Tibial nerve (tissue), 4 donors: ENCODE measurements at regions not wholly inside any gene's neighbourhood (a gene's known extent, or its start where the extent isn't known, plus 50 kb on each side); places are given as distances from the start of the nearest gene placed in this dataset.

Experiments used
- DNase-seq, 2 donors: peaks; one replicate each; pipeline ENCODE4 v3.0.0-alpha.2; 2019; ENCODE audit warnings: low spot score in 2 of 2
- H3K27ac ChIP-seq, 4 donors: fragments of 200-600 bp; sonication (generic) in 3 of 4; one replicate each; pipeline ENCODE4 v1.5.1; 2017 to 2019; ENCODE audit warnings: mild to moderate bottlenecking in 1 of 4
- H3K27me3 ChIP-seq, 2 donors: fragments of 200-600 bp; sonication (generic) in 1 of 2; one replicate each; pipeline versions ENCODE4 v1.5.1 to v1.6.0; 2017 to 2019
- H3K36me3 ChIP-seq, 3 donors: fragments of 200-600 bp; sonication (generic); one replicate each; pipeline ENCODE4 v1.5.1; 2018 to 2019
- H3K4me1 ChIP-seq, 4 donors: fragments of 200-600 bp; sonication (generic) in 3 of 4; one replicate each; pipeline ENCODE4 v1.5.1; 2017 to 2019
- H3K4me3 ChIP-seq, 4 donors: fragments of 200-600 bp; sonication (generic) in 3 of 4; one replicate each; pipeline ENCODE4 v1.5.1; 2017 to 2019; ENCODE audit warnings: mild to moderate bottlenecking in 1 of 4, moderate library complexity in 1 of 4
- H3K9me3 ChIP-seq, 4 donors: fragments of 200-600 bp; sonication (generic) in 3 of 4; one replicate each; pipeline ENCODE4 v1.5.1; 2017 to 2019
- EP300 ChIP-seq, 2 donors: sonication (generic); formaldehyde crosslinking; IDR thresholded peaks; one replicate each; pipeline ENCODE4 v1.6.1; 2017; ENCODE audit warnings: antibody characterized with exemption in 2 of 2, mild to moderate bottlenecking in 1 of 2
- POLR2A ChIP-seq, 2 donors: fragments of 450-650 bp; IDR thresholded peaks; one replicate each; pipeline ENCODE4 v1.6.1; 2017; ENCODE audit warnings: antibody characterized with exemption in 2 of 2, mild to moderate bottlenecking in 2 of 2, moderate library complexity in 2 of 2
- WGBS, 2 donors: methylation state at CpG; one replicate each; pipeline ENCODE4 v1.1.5; 2018; 5-methylcytosine and 5-hydroxymethylcytosine counted together
- TF ChIP-seq, protein P1 (sequence below), 5 experiments: fragments of 200-600 bp in 3 of 5; fragments of 450-650 bp in 2 of 5; sonication (generic) in 3 of 5; IDR thresholded peaks; one replicate each; pipeline ENCODE4 v1.5.1; 2016 to 2019; ENCODE audit warnings: antibody characterized with exemption in 5 of 5, mild to moderate bottlenecking in 3 of 5, moderate library complexity in 2 of 5

DNA sequence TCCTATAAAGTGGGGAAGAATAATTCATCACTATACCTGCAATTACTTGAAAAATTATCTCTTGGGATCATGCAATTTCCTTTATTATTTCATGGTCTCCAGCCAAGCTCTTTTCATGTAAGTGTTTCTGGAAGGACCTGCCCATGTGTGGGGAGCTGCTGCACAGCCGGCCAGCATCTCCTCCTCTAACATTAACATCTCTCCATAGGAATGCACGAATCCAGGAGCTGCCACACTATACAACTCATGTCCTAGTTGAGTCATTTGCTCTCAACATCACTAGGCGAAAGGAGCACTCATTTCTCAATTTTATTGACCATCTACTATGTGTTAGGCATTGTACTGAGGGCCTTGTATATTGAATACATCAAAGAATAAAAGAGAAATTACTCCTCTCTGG, 144.3 kb upstream of the ERBB4 start:
- H3K36me3 ChIP-seq: no peaks in the 10 kb centered on the region
- H3K27ac ChIP-seq: no peak overlapping the region
- H3K4me3 ChIP-seq: no peak overlapping the region
- no peaks in the 10 kb centered on the region for H3K27me3 ChIP-seq
- DNase-seq: no peak
- no peak for TF ChIP-seq EP300 (IDR thresholded peaks at IDR 0.05)
- no peak for TF ChIP-seq POLR2A (IDR thresholded peaks at IDR 0.05)
- TF ChIP-seq, protein P1, sequence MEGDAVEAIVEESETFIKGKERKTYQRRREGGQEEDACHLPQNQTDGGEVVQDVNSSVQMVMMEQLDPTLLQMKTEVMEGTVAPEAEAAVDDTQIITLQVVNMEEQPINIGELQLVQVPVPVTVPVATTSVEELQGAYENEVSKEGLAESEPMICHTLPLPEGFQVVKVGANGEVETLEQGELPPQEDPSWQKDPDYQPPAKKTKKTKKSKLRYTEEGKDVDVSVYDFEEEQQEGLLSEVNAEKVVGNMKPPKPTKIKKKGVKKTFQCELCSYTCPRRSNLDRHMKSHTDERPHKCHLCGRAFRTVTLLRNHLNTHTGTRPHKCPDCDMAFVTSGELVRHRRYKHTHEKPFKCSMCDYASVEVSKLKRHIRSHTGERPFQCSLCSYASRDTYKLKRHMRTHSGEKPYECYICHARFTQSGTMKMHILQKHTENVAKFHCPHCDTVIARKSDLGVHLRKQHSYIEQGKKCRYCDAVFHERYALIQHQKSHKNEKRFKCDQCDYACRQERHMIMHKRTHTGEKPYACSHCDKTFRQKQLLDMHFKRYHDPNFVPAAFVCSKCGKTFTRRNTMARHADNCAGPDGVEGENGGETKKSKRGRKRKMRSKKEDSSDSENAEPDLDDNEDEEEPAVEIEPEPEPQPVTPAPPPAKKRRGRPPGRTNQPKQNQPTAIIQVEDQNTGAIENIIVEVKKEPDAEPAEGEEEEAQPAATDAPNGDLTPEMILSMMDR (IDR thresholded peaks at IDR 0.05): no peak
- 80 to 84% methylated on average over 3 of the region's 3 CpGs for WGBS, 2 donors
- no peaks in the 10 kb centered on the region for H3K9me3 ChIP-seq
- peaks cover 0 to 4% (median 0%) of the 10 kb centered on the region in 4 donors for H3K4me1 ChIP-seq

DNA sequence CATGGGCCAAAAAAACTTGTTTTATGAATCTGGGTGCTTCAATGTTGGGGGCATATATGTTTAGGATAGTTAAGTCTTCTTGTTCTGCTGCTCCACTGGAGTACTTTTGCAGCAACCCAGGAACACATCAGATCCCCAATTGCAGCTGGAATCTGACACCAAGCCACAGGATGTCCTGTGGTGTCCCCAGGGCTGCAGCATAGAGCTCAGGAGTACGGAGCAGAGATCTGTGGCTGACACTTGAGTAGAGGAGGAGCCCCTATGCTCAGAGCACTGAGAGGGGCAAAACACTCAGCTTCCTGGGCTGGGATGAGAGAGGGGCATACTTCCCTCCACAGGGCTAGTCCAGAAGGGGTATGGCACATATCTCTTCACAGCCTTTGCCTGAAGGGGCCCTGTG, 138.9 kb upstream of the ERBB4 start:
- H3K4me1 ChIP-seq: no peaks in the 10 kb centered on the region
- no peak overlapping the region for H3K4me3 ChIP-seq
- H3K9me3 ChIP-seq: no peaks in the 10 kb centered on the region
- no peak for DNase-seq
- no peak for TF ChIP-seq EP300 (IDR thresholded peaks at IDR 0.05)
- TF ChIP-seq, protein P1 (IDR thresholded peaks at IDR 0.05): no peak
- TF ChIP-seq POLR2A (IDR thresholded peaks at IDR 0.05): no peak
- 17 to 27% methylated on average over 1 of the region's 1 CpG for WGBS, 2 donors
- no peaks in the 10 kb centered on the region for H3K36me3 ChIP-seq
- no peak overlapping the region for H3K27ac ChIP-seq
- no peaks in the 10 kb centered on the region for H3K27me3 ChIP-seq

- no peak for TF ChIP-seq EP300 (IDR thresholded peaks at IDR 0.05)
- TF ChIP-seq POLR2A (IDR thresholded peaks at IDR 0.05): no peak
- TF ChIP-seq, protein P1 (IDR thresholded peaks at IDR 0.05): no peak
- WGBS, 2 donors: 77 to 78% methylated on average over 2 of the region's 2 CpGs
- no peaks in the 10 kb centered on the region for H3K9me3 ChIP-seq
Measured at GRCh38 chr2:212672186-212672585, 133.6 kb upstream of the ERBB4 start.

GRCh38 chr2:212669761-212670160, 131.2 kb upstream of the ERBB4 start:
- 53 to 62% methylated on average over 2 of the region's 2 CpGs for WGBS, 2 donors
- H3K4me1 ChIP-seq: no peaks in the 10 kb centered on the region
- no peaks in the 10 kb centered on the region for H3K27me3 ChIP-seq
- no peaks in the 10 kb centered on the region for H3K36me3 ChIP-seq
- no peak overlapping the region for H3K27ac ChIP-seq
- DNase-seq: no peak
- no peak for TF ChIP-seq POLR2A (IDR thresholded peaks at IDR 0.05)
- H3K4me3 ChIP-seq: no peak overlapping the region
- no peaks in the 10 kb centered on the region for H3K9me3 ChIP-seq

More at GRCh38 chr2:212672186-212672585, 133.6 kb upstream of the ERBB4 start:
- Histone ChIP-seq H3K4me3 (no peak overlapping the region), H3K4me1 (no peaks in the 10 kb centered on the region), H3K27ac (no peak overlapping the region), H3K27me3 (no peaks in the 10 kb centered on the region), H3K36me3 (no peaks in the 10 kb centered on the region)
- no peak for DNase-seq

- H3K36me3 ChIP-seq: no peaks in the 10 kb centered on the region
- H3K4me3 ChIP-seq: no peak overlapping the region
- TF ChIP-seq POLR2A (IDR thresholded peaks at IDR 0.05): no peak
- TF ChIP-seq, protein P1 (IDR thresholded peaks at IDR 0.05): no peak
- no peak for TF ChIP-seq EP300 (IDR thresholded peaks at IDR 0.05)
- H3K27ac ChIP-seq: no peak overlapping the region
- no peak for DNase-seq
- no peaks in the 10 kb centered on the region for H3K4me1 ChIP-seq
- no peaks in the 10 kb centered on the region for H3K27me3 ChIP-seq
- no peaks in the 10 kb centered on the region for H3K9me3 ChIP-seq
Measured at GRCh38 chr2:212667751-212668316, 129.2 kb upstream of the ERBB4 start.

DNA sequence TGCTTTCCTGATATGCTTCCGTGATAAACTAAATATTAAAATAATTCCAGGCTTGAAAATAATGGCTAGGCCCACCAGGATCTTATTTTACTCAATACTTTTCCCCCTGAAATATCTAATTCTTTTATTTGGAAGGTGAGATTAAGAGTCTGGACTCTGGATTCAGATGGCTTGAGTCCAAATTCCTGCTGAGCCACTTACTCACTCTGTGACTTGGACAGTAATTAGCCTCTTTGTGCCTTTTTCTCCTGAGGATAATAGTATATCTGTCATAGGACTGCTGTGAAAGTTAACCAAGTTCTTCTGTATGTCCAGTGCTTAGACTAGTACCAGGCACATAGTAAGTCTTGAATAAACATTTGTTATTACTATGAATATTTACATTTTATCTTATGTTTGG, 127.3 kb upstream of the ERBB4 start:
- Histone ChIP-seq H3K36me3 (no peaks in the 10 kb centered on the region), H3K27ac (no peak overlapping the region), H3K9me3 (no peaks in the 10 kb centered on the region), H3K4me1 (no peaks in the 10 kb centered on the region), H3K27me3 (no peaks in the 10 kb centered on the region), H3K4me3 (no peak overlapping the region)
- TF ChIP-seq EP300 (IDR thresholded peaks at IDR 0.05) (no peak), POLR2A (IDR thresholded peaks at IDR 0.05) (no peak)
- TF ChIP-seq, protein P1 (IDR thresholded peaks at IDR 0.05): no peak
- 80 to 88% methylated on average over 1 of the region's 1 CpG for WGBS, 2 donors
- DNase-seq: no peak
